ENCODE measurements at regions not wholly inside any gene's neighbourhood (a gene's known extent, or its start where the extent isn't known, plus 50 kb on each side); places are given as distances from the start of the nearest gene placed in this dataset.

DNA sequence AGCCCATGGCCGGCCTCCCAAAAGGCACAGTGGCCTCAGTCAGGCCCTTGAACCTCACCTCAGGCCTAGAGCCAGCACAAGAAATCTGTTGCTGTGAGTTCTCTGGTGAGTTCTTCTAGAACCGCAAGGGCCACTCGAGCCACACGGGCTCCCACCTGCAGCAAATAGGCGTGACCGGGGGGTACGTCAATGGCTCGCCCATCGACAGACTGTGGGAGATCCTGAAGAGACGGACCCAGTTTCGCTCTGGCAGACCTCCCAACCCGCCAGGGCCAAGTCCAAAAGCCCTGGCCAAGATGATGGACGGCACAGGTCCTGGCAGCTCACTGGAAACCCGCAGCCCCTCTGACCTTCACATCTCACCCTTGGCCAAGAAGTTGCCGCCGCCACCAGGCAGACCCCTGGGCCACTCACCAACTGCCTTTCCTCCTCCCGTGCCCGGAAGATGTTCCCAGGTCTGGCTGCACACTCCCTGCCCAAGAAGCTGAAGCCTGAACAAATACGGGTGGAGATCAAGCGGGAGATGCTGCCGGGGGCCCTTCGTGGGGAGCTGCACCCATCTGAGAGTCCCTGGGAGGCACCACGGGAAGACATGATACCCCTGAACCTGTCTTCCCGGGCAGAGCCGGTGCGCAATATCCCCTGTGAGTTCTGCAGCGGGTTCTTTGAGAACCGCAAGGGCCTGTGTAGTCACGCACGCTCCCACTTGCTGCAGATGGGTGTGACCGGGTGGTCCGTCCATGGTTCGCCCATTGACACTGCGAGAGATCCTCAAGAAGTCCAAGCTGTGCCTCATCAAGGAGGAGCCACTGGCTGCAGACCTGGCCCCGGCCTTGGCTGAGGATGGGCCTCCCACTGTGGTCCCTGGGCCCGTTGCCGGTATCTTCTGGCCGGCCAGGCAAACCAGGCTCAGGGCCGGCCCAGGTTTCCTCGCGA lies 544.2 kb upstream of the CCDC179 start:
- DNase-seq (ENCODE audit: low read depth): no peak
- TF ChIP-seq, protein P1, sequence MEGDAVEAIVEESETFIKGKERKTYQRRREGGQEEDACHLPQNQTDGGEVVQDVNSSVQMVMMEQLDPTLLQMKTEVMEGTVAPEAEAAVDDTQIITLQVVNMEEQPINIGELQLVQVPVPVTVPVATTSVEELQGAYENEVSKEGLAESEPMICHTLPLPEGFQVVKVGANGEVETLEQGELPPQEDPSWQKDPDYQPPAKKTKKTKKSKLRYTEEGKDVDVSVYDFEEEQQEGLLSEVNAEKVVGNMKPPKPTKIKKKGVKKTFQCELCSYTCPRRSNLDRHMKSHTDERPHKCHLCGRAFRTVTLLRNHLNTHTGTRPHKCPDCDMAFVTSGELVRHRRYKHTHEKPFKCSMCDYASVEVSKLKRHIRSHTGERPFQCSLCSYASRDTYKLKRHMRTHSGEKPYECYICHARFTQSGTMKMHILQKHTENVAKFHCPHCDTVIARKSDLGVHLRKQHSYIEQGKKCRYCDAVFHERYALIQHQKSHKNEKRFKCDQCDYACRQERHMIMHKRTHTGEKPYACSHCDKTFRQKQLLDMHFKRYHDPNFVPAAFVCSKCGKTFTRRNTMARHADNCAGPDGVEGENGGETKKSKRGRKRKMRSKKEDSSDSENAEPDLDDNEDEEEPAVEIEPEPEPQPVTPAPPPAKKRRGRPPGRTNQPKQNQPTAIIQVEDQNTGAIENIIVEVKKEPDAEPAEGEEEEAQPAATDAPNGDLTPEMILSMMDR (IDR thresholded peaks at IDR 0.05; ENCODE audit: insufficient read depth, low read depth, low read length): no peak

DNA sequence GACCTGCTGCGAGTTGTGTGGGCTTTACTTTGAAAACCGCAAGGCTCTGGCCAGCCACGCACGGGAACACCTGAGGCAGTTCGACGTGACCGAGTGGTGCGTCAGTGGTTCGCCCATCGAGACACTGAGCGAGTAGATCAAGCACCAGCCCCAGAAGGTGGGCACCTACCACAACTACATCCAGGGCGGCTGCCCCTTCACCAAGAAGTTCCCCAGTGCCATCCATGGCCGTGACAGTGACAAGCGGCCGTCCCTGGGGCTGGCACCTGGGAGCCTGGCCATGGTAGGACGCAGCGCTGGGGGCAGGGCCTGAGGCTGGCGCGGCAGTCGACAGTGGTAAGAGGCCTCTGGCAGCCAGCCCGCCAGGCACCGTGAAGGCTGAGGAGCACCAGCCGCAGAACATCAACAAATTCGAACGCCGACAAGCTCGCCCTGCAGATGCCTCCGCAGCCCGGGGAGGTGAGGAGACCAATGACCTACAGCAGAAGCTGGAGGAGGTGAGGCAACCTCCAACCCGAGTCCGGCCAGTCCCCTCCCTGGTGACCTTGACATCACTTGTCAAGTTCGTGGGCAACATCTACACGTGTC lies 545.2 kb upstream of the CCDC179 start:
- TF ChIP-seq, protein P1 (IDR thresholded peaks at IDR 0.05; ENCODE audit: insufficient read depth, low read depth, low read length): no peak
- no peak overlapping the region for H3K4me3 ChIP-seq (ENCODE audit: low read depth, low read length)
- no peak for DNase-seq (ENCODE audit: low read depth)

More for the DNA sequence above, 544.2 kb upstream of the CCDC179 start:
- H3K4me3 ChIP-seq (ENCODE audit: low read depth, low read length): no peak overlapping the region

DNA sequence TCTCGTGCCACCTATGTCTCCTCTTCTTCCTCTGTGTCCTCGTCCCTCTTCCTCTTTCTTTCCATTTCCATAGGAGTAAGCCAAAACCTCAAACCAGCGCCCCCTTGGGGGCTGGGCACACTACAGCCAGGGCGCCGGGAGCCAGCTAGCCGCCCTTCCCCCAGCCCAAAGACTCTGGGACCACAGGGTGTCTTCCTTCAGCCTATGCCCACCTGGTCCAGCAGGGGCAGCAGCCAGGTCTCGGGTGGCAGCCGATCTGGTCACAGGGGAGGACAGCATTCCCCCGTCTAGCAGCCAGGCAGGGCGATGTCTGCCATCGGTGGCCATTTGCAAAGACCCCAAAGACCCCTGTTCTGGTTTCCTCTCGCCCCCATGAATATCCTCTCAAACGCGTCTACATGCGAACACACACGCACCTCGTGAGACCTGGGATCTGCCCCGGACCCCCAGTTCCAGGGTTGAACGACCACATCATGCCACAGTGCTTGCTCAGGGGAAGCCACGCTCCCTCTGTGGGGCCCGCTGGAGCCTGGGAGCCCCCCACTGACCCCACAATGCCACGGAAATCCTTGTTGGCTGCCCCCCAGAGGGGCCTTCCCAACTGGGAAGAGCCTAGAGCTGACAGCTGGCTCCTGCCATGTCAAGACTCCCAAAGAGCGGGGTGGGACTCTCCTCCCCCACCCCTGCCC lies 546.0 kb upstream of the CCDC179 start:
- TF ChIP-seq, protein P1 (IDR thresholded peaks at IDR 0.05; ENCODE audit: insufficient read depth, low read depth, low read length): no peak
- no peak overlapping the region for H3K4me3 ChIP-seq (ENCODE audit: low read depth, low read length)
- no peak for DNase-seq (ENCODE audit: low read depth)

DNA sequence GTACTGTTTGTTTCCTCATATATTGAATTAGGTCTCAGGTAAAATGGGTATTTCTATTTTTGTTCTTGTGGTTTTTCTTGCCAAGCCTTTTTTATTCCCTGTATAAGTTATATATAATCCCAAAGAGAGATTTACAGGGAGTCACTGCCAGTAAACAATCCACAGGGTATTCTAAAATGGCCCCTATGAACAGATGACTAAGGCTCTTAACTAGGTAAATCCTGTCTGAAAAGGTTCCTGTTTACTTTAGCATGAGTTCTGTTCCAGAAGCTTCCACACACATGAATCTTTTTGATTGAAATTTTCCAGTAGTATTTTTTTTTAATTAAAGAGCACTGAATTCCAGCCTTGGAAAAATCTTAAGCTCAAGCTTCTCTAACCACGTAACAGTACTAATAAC lies 552.8 kb upstream of the CCDC179 start:
- no peak for DNase-seq (ENCODE audit: low read depth)
- TF ChIP-seq, protein P1 (IDR thresholded peaks at IDR 0.05; ENCODE audit: insufficient read depth, low read depth, low read length): no peak
- H3K4me3 ChIP-seq (ENCODE audit: low read depth, low read length): no peak overlapping the region

DNA sequence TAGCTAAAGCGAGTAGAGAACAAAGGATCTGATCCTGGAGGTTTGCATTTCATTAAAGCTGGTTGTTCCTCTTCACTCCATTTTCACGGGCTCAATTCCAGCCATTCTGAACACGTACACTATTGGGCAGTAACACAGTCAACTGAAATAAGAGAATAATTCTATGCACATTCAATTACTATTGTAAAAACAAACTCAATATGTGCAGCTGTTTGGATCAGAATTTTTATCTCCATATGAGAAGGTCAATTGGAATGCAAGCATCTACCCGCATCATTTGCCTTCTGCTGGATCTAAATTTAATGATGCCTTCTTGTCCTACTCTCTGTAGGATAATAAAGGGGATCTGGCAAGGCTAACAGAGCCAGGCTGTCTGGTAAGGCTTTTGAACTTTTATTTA lies 562.8 kb upstream of the CCDC179 start:
- peak; percentile 16 for DNase-seq (ENCODE audit: low read depth)
- TF ChIP-seq, protein P1 (IDR thresholded peaks at IDR 0.05; ENCODE audit: insufficient read depth, low read depth, low read length): no peak
- H3K4me3 ChIP-seq (ENCODE audit: low read depth, low read length): no peak overlapping the region

DNA sequence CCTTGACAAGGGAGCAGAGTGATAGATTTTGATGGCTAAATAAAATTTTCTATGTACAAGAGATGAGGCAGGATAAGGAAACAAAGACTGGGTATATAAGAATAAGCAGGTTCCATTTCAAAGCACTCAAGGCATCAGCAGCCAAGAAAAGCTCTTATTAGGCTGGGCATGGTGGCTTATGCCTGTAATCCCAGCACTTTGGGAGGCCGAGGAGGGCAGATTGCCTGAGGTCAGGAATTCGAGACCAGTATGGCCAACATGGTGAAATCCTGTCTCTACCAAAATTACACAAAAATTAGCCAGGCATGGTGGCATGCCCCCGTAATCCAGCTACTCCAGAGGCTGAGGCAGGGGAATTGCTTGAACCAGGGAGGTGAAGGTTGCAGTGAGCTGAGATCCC lies 563.4 kb upstream of the CCDC179 start:
- no peak overlapping the region for H3K4me3 ChIP-seq (ENCODE audit: low read depth, low read length)
- DNase-seq (ENCODE audit: low read depth): no peak
- TF ChIP-seq, protein P1 (IDR thresholded peaks at IDR 0.05; ENCODE audit: insufficient read depth, low read depth, low read length): no peak
